Mesothelial cell of epicardium (in vitro differentiated cells): ENCODE measurements at regions not wholly inside any gene's neighbourhood (a gene's known extent, or its start where the extent isn't known, plus 50 kb on each side); places are given as distances from the start of the nearest gene placed in this dataset.

Experiments
- DNase-seq, 2 experiments: peaks; one replicate each; pipeline ENCODE4 v3.0.0; 2021; ENCODE audit warnings: low spot score in 2 of 2; ENCODE audit not compliant: unreplicated experiment in 2 of 2
- H3K27ac Mint-ChIP-seq: 2 replicates; pipeline ENCODE4 v1.8.0; 2021; ENCODE audit warnings: mixed read lengths
- H3K27me3 Mint-ChIP-seq: 2 replicates; pipeline ENCODE4 v1.8.0; 2021; ENCODE audit warnings: low read depth, mixed read lengths
- H3K36me3 Mint-ChIP-seq: 2 replicates; pipeline ENCODE4 v1.8.0; 2021; ENCODE audit warnings: mixed read lengths
- H3K4me1 Mint-ChIP-seq: 2 replicates; pipeline ENCODE4 v1.8.0; 2021; ENCODE audit warnings: mixed read lengths
- H3K4me3 Mint-ChIP-seq: 2 replicates; pipeline ENCODE4 v1.8.0; 2021; ENCODE audit warnings: mild to moderate bottlenecking, moderate library complexity, mixed read lengths
- H3K9me3 Mint-ChIP-seq: 2 replicates; pipeline ENCODE4 v1.8.0; 2021; ENCODE audit warnings: mixed read lengths
- TF ChIP-seq, protein P1 (sequence below): fragments of 200-600 bp; sonication (generic); IDR thresholded peaks from one replicate; pipeline ENCODE4 v1.5.0; 2021; ENCODE audit warnings: antibody characterized with exemption; ENCODE audit not compliant: unreplicated experiment

- Mint-ChIP-seq H3K4me3 (no peak overlapping the region), H3K27ac (no peak overlapping the region), H3K9me3 (no peaks in the 10 kb centered on the region), H3K36me3 (no peaks in the 10 kb centered on the region), H3K27me3 (no peaks in the 10 kb centered on the region), H3K4me1 (peaks cover 32% of the 10 kb centered on the region)
- TF ChIP-seq, protein P1, sequence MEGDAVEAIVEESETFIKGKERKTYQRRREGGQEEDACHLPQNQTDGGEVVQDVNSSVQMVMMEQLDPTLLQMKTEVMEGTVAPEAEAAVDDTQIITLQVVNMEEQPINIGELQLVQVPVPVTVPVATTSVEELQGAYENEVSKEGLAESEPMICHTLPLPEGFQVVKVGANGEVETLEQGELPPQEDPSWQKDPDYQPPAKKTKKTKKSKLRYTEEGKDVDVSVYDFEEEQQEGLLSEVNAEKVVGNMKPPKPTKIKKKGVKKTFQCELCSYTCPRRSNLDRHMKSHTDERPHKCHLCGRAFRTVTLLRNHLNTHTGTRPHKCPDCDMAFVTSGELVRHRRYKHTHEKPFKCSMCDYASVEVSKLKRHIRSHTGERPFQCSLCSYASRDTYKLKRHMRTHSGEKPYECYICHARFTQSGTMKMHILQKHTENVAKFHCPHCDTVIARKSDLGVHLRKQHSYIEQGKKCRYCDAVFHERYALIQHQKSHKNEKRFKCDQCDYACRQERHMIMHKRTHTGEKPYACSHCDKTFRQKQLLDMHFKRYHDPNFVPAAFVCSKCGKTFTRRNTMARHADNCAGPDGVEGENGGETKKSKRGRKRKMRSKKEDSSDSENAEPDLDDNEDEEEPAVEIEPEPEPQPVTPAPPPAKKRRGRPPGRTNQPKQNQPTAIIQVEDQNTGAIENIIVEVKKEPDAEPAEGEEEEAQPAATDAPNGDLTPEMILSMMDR: no peak
- DNase-seq: no peak
Measured at GRCh38 chr2:111657351-111657975, 226.5 kb downstream of the ANAPC1 start.

DNA sequence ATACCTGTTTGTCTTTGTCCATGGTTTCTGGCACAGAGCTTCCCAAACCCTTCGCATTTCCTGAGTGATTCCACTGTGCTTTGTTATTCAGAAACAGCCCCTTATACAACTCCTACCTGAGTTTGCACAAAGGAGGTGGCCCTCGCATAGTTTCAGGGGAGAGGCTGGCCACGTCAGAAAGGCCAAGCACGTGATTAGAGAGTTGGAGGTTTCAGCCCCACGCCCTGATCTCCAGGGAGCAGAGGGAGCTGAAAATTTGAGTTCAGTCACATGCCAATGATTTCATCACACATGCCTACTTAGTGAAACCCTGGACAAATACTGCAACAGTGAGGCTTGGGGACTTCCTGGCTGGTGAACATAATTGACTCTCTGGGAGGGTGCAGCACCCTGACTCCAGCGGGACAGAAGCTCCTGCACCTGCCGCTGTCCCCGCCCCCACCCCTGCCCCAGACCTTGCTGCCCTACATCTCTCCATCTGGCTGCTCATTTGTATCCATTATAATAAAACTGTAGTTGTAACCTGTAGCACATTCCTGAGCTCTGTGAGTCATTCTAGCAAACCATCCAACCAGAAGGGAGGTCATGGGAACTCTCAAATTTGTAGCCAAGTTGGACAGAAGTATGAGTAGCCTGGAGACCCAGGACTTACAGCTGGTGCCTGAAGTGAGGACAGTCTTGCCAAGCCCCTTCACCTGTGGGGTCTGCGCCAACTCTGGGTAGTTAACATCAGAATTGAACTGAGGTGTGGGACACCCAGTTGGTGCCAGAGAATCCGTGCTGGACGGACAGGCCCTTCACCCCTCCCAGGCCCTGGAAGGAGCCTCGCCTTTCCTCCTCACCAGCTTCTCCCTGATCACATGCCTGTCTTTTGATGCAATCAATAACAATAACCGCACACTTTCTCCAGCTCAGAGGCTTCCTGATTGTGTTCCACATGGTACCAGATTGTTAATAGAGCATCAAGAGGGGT is 224.3 kb downstream of the ANAPC1 start:
- H3K27me3 Mint-ChIP-seq: no peaks in the 10 kb centered on the region
- H3K4me3 Mint-ChIP-seq: no peak overlapping the region
- peak overlapping the region; percentile 76 for H3K27ac Mint-ChIP-seq
- no peaks in the 10 kb centered on the region for H3K9me3 Mint-ChIP-seq
- H3K36me3 Mint-ChIP-seq: no peaks in the 10 kb centered on the region
- no peak for DNase-seq
- TF ChIP-seq, protein P1: no peak
- H3K4me1 Mint-ChIP-seq: peaks cover 41% of the 10 kb centered on the region

DNA sequence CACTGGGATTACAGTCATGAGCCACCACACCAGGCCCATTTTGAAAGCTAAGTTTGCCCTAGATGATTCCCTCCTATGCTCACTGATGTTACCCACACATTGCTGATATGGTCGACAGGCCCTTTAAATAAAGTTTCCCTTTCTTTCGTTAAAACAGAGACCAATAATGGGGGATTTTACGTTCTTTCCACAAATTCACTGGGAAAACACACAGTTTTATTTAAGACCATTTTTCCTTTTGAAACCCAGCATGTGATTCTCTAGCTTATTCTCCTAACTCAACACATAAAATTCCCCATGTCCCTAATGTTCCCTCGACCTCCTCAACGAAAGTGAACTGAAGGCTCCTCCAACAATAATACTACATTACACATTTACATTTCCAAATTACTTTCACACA is 223.2 kb downstream of the ANAPC1 start:
- H3K27ac Mint-ChIP-seq: no peak overlapping the region
- H3K27me3 Mint-ChIP-seq: no peaks in the 10 kb centered on the region
- no peaks in the 10 kb centered on the region for H3K36me3 Mint-ChIP-seq
- H3K4me1 Mint-ChIP-seq: peaks cover 30% of the 10 kb centered on the region
- DNase-seq: no peak
- no peak overlapping the region for H3K4me3 Mint-ChIP-seq
- TF ChIP-seq, protein P1: no peak
- H3K9me3 Mint-ChIP-seq: no peaks in the 10 kb centered on the region

- TF ChIP-seq, protein P1: no peak
- Mint-ChIP-seq H3K9me3 (no peaks in the 10 kb centered on the region), H3K4me3 (no peak overlapping the region), H3K27ac (no peak overlapping the region), H3K4me1 (peaks cover 30% of the 10 kb centered on the region), H3K36me3 (no peaks in the 10 kb centered on the region), H3K27me3 (no peaks in the 10 kb centered on the region)
- DNase-seq: no peak
Measured at GRCh38 chr2:111661286-111661940, 222.6 kb downstream of the ANAPC1 start.

DNA sequence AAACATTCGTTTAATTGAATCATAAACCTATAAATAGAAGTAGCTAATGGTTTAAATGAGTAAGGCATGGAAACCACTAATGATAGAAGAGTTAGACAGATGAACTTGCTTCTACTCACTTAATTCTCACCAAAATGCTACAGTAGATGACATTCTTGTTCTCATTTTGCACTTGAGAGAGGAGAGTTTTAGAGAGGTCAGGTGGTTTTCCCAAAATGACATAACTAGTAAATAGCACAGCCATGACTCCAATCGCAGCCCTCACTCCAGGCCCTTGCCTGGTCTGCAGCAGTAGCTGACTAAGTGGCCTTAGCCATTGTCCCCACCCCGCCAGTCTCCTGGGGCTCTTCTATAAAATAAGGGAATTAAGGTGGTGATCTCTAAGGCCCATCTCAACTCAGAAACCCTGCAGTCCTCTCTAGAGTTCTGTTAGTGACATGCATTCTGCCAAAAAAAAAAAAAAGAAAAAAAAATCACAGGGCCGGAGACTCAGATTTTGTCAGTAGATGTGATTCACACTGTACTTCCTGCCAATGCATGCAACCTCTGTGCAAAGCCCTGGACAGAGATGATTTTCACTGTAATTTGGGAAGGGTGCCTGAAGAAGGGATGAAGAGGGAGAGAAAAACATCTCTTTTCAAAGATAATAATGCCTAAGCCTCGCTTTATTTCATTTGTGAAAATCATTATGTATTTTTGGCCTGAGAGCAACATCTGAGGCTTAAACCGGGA is 221.8 kb downstream of the ANAPC1 start:
- no peak overlapping the region for H3K4me3 Mint-ChIP-seq
- no peak overlapping the region for H3K27ac Mint-ChIP-seq
- DNase-seq: no peak
- TF ChIP-seq, protein P1: no peak
- no peaks in the 10 kb centered on the region for H3K36me3 Mint-ChIP-seq
- H3K9me3 Mint-ChIP-seq: no peaks in the 10 kb centered on the region
- H3K27me3 Mint-ChIP-seq: no peaks in the 10 kb centered on the region
- H3K4me1 Mint-ChIP-seq: peaks cover 24% of the 10 kb centered on the region
